ENCODE measurements at regions not wholly inside any gene's neighbourhood (a gene's known extent, or its start where the extent isn't known, plus 50 kb on each side); places are given as distances from the start of the nearest gene placed in this dataset.

DNA sequence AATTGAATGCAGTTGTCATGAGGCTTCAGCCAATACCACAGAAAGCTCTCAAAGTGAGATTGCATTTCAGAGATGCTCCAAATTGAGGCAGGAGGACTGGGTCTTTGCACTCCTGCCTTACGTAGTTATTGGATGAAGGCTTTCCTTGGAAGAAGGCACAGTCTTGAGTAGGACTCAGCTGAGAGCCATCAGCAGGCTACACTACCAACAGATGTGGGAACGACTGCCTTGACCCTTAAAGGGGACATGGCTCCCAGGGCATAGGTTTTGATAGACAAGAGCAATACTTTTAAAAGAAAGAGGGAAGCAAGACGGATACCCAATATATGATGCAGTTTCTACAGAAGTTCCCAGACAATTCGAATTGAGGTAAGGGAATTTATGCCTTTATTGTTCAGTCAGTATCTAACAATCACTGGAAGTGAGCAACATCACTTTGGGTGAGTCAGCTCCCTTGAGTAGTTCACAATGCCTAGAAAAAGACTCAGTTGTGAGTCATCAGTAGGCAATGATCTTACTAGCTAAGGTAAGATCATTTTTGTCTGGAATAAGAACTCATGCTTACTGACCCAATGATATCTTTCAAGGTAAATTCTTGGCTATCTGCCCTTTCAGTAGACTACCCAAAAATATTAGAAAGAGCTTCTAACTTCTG is 390.8 kb downstream of the GJA1 start:
- TF ChIP-seq SIN3A (IDR thresholded peaks at IDR 0.05; ENCODE audit: borderline replicate concordance, insufficient read depth, low read length) (no peak), TAF1 (IDR thresholded peaks at IDR 0.05; ENCODE audit: borderline replicate concordance, insufficient read depth, low read length) (no peak), FOXP2 (optimal IDR thresholded peaks at IDR 0.05; ENCODE audit: borderline replicate concordance, extremely low read depth, extremely low read length, insufficient read depth) (no peak), POLR2AphosphoS5 (IDR thresholded peaks at IDR 0.05; ENCODE audit: low read depth, low read length) (no peak)
- TF ChIP-seq, protein P1, sequence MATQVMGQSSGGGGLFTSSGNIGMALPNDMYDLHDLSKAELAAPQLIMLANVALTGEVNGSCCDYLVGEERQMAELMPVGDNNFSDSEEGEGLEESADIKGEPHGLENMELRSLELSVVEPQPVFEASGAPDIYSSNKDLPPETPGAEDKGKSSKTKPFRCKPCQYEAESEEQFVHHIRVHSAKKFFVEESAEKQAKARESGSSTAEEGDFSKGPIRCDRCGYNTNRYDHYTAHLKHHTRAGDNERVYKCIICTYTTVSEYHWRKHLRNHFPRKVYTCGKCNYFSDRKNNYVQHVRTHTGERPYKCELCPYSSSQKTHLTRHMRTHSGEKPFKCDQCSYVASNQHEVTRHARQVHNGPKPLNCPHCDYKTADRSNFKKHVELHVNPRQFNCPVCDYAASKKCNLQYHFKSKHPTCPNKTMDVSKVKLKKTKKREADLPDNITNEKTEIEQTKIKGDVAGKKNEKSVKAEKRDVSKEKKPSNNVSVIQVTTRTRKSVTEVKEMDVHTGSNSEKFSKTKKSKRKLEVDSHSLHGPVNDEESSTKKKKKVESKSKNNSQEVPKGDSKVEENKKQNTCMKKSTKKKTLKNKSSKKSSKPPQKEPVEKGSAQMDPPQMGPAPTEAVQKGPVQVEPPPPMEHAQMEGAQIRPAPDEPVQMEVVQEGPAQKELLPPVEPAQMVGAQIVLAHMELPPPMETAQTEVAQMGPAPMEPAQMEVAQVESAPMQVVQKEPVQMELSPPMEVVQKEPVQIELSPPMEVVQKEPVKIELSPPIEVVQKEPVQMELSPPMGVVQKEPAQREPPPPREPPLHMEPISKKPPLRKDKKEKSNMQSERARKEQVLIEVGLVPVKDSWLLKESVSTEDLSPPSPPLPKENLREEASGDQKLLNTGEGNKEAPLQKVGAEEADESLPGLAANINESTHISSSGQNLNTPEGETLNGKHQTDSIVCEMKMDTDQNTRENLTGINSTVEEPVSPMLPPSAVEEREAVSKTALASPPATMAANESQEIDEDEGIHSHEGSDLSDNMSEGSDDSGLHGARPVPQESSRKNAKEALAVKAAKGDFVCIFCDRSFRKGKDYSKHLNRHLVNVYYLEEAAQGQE (IDR thresholded peaks at IDR 0.05; ENCODE audit: insufficient read depth in 1 of 2, low read depth in 2 of 2, low read length in 2 of 2) = no peak

DNA sequence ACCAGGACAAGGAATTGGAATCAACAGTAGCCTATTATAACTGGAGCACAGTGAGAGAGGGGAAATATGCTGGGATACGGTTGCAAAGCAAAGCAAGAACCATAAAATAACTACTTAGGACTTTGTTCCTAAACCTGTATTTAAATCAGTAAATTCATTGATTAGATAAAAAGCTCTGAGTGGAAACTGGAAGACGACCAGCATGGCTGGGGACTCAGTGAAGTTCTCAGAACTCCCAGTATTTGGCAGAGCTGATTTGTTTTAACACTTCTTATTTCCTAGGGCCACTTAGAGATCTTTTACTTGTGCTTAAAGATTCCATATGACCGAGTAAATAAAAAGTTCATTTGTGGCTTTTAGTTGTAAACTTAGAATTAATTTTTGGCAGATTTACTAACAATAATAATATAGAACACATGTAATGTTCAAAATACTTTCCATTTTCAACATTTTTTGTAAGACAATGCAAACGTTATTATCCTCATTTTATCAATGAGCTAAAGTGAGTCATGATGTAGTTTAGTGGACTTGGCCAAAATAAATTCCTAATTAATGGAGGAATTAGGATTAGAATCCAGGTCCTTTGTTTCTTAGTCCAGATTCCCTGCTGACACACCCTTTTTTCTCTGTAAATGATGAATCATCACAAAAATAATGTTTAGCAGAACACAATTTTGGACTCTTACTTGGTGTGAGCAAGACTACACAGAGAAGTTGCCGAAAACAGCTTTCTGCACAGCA is 392.9 kb downstream of the GJA1 start:
- TF ChIP-seq POLR2AphosphoS5 (IDR thresholded peaks at IDR 0.05; ENCODE audit: low read depth, low read length) (no peak), TAF1 (IDR thresholded peaks at IDR 0.05; ENCODE audit: borderline replicate concordance, insufficient read depth, low read length) (no peak), FOXP2 (optimal IDR thresholded peaks at IDR 0.05; ENCODE audit: borderline replicate concordance, extremely low read depth, extremely low read length, insufficient read depth) (no peak), SIN3A (IDR thresholded peaks at IDR 0.05; ENCODE audit: borderline replicate concordance, insufficient read depth, low read length) (no peak)
- TF ChIP-seq, protein P1 (IDR thresholded peaks at IDR 0.05; ENCODE audit: insufficient read depth in 1 of 2, low read depth in 2 of 2, low read length in 2 of 2) = no peak

GRCh38 chr6:121830736-121831135 is 395.3 kb downstream of the GJA1 start:
- TF ChIP-seq FOXP2 (optimal IDR thresholded peaks at IDR 0.05; ENCODE audit: borderline replicate concordance, extremely low read depth, extremely low read length, insufficient read depth) = no peak
- TF ChIP-seq TAF1 (IDR thresholded peaks at IDR 0.05; ENCODE audit: borderline replicate concordance, insufficient read depth, low read length) = no peak
- TF ChIP-seq SIN3A (IDR thresholded peaks at IDR 0.05; ENCODE audit: borderline replicate concordance, insufficient read depth, low read length) = no peak
- TF ChIP-seq POLR2AphosphoS5 (IDR thresholded peaks at IDR 0.05; ENCODE audit: low read depth, low read length) = no peak
- TF ChIP-seq, protein P1 (IDR thresholded peaks at IDR 0.05; ENCODE audit: insufficient read depth in 1 of 2, low read depth in 2 of 2, low read length in 2 of 2) = no peak

GRCh38 chr6:121835662-121836061 is 400.2 kb downstream of the GJA1 start:
- TF ChIP-seq FOXP2 (optimal IDR thresholded peaks at IDR 0.05; ENCODE audit: borderline replicate concordance, extremely low read depth, extremely low read length, insufficient read depth) (no peak), TAF1 (IDR thresholded peaks at IDR 0.05; ENCODE audit: borderline replicate concordance, insufficient read depth, low read length) (no peak), POLR2AphosphoS5 (IDR thresholded peaks at IDR 0.05; ENCODE audit: low read depth, low read length) (no peak), SIN3A (IDR thresholded peaks at IDR 0.05; ENCODE audit: borderline replicate concordance, insufficient read depth, low read length) (no peak)
- TF ChIP-seq, protein P1 (IDR thresholded peaks at IDR 0.05; ENCODE audit: insufficient read depth in 1 of 2, low read depth in 2 of 2, low read length in 2 of 2) = no peak

Measured in PFSK-1 (cell line).